ENCODE measurements at regions not wholly inside any gene's neighbourhood (a gene's known extent, or its start where the extent isn't known, plus 50 kb on each side); places are given as distances from the start of the nearest gene placed in this dataset.
A peak's percentile ranks its signal among the peaks of the same experiment; 100 is the strongest.

DNA sequence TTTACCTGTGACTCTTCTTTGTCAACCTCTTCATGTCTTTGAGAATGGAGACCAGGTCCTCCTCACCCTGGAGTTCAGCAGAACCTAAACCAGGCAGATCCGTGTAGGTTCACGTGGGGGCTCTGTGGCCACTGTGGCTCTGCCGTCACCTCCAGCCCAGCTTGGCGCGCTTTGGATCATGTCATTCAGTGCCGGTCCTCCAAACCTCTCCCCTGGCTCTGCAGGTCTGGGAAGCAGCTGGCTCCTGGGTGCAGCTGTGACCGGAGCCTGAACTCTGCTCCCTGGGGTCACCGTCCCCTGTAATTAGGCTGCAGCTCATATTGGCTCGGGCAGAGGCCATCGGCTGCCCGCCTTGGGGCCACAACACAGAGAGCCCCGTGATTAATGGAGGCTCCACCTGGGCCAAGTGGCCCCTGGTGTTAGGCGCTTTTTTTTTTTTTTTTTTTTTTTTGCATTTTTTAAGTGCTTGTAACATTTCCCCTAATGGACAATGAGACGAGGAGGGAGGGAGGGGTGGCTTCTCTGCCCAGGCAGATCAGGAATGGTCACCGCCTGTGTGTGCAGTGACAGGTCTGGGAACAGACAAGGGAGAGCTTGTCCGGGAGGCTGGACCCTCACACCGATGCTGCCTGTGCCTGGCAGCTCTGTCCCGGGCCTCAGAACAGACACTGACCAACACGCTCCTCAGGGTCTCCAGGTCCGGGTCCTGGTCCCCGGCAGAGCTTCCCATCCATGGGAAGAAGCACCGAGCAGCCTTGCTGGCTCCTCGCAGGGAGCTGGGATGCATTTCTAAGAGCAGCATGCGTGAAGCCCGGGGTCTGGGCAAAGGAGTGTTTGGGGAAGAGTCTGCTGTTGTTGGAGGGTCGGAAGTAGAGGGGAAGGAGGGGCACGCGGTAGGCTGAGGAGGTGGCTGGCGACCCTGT, 247.9 kb downstream of the SEC14L1 start:
- H3K4me3 ChIP-seq (replicated peaks in 1 of 4; ENCODE audit: control extremely low read depth in 1 of 4, insufficient read depth in 1 of 4, low read depth in 3 of 4, low read length in 4 of 4): no peak overlapping the region
- no peaks in the 10 kb centered on the region for H4K20me1 ChIP-seq (ENCODE audit: control insufficient read depth, extremely low read depth, insufficient read depth, low read length)
- peaks cover 86% of the 10 kb centered on the region for H3K79me2 ChIP-seq (ENCODE audit: control insufficient read depth, insufficient read depth, low read length)
- TF ChIP-seq CTCF (conservative IDR thresholded peaks at IDR 0.05 in 1 of 2, IDR thresholded peaks at IDR 0.05 in 1 of 2; ENCODE audit: low read depth in 1 of 2, low read length in 2 of 2) (no peak), EZH2 (IDR thresholded peaks at IDR 0.05; ENCODE audit: low read length, missing control alignments) (no peak)
- peak overlapping the region; percentile 58 for H3K27ac ChIP-seq (ENCODE audit: insufficient read depth, low read length)
- peaks cover 12% of the 10 kb centered on the region for H3K36me3 ChIP-seq (ENCODE audit: control insufficient read depth, insufficient read depth, low read length)
- peak in 1 of 2 donors; percentile 66 for DNase-seq (ENCODE audit: low read depth in 2 of 2)
- H3K4me1 ChIP-seq (ENCODE audit: control insufficient read depth, extremely low read depth, insufficient read depth, low read length): peaks cover 61% of the 10 kb centered on the region
- no peak overlapping the region for H3K9ac ChIP-seq (ENCODE audit: insufficient read depth, low read length)
- H2AFZ ChIP-seq (ENCODE audit: low read length): no peak overlapping the region
- H3K27me3 ChIP-seq (ENCODE audit: control insufficient read depth, insufficient read depth, low read length): no peaks in the 10 kb centered on the region
- H3K9me3 ChIP-seq (ENCODE audit: control insufficient read depth, insufficient read depth, low read depth, low read length): no peaks in the 10 kb centered on the region
- no peak overlapping the region for H3K4me2 ChIP-seq (ENCODE audit: extremely low read depth, insufficient read depth, low read length)

- Histone ChIP-seq H2AFZ (ENCODE audit: low read length) (no peak overlapping the region), H4K20me1 (ENCODE audit: control insufficient read depth, extremely low read depth, insufficient read depth, low read length) (no peaks in the 10 kb centered on the region), H3K36me3 (ENCODE audit: control insufficient read depth, insufficient read depth, low read length) (peaks cover 5% of the 10 kb centered on the region), H3K27me3 (ENCODE audit: control insufficient read depth, insufficient read depth, low read length) (no peaks in the 10 kb centered on the region), H3K27ac (ENCODE audit: insufficient read depth, low read length) (peak overlapping the region; percentile 98), H3K79me2 (ENCODE audit: control insufficient read depth, insufficient read depth, low read length) (peaks cover 86% of the 10 kb centered on the region), H3K9ac (ENCODE audit: insufficient read depth, low read length) (no peak overlapping the region), H3K4me2 (ENCODE audit: extremely low read depth, insufficient read depth, low read length) (no peak overlapping the region), H3K4me3 (replicated peaks in 1 of 4; ENCODE audit: control extremely low read depth in 1 of 4, insufficient read depth in 1 of 4, low read depth in 3 of 4, low read length in 4 of 4) (no peak overlapping the region), H3K9me3 (ENCODE audit: control insufficient read depth, insufficient read depth, low read depth, low read length) (no peaks in the 10 kb centered on the region), H3K4me1 (ENCODE audit: control insufficient read depth, extremely low read depth, insufficient read depth, low read length) (peaks cover 59% of the 10 kb centered on the region)
- no peak for TF ChIP-seq CTCF (conservative IDR thresholded peaks at IDR 0.05 in 1 of 2, IDR thresholded peaks at IDR 0.05 in 1 of 2; ENCODE audit: low read depth in 1 of 2, low read length in 2 of 2)
- TF ChIP-seq EZH2 (IDR thresholded peaks at IDR 0.05; ENCODE audit: low read length, missing control alignments): no peak
- peak in 1 of 2 donors; percentile 41 for DNase-seq (ENCODE audit: low read depth in 2 of 2)
These were observed 250.1 kb downstream of the SEC14L1 start for GRCh38 chr17:77390870-77391269.

DNA sequence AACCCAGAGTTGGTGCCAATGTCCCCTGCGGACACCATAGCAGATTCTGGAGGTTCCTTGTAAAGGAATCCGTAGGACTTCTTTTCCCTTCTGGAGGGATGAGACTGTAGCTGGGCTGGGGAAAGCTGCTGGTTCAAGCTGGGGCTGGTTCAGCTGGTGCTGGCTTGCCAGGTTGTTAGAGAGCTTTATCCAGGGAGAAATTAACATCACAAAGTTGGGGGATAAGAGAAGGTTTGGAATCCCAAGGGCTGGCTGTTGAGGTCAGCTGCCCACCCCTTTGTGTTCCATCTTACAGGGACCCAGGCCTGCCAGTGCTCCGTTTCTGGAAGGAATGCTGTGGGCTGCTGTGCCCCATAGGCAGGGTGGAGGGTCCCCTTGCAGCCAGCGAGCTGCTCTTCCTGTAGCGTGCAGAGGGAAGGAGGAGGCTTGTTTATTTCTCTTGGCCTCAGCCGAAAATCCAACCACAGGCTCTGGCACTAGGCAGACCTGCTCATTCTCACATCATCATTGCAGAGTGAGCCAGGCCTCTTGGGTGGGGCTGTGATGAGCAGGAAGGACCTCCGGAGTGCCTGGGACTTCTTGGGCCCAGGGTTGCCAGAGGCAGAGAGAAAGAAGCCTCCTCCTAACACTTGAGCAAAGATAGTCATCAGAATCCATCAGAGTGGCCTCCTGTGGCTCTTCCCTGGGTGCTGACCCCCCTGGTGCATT, 251.1 kb downstream of the SEC14L1 start:
- Histone ChIP-seq H3K79me2 (ENCODE audit: control insufficient read depth, insufficient read depth, low read length) (peaks cover 86% of the 10 kb centered on the region), H3K27ac (ENCODE audit: insufficient read depth, low read length) (peak overlapping the region; percentile 98), H3K9ac (ENCODE audit: insufficient read depth, low read length) (peak overlapping the region; percentile 72), H3K9me3 (ENCODE audit: control insufficient read depth, insufficient read depth, low read depth, low read length) (no peaks in the 10 kb centered on the region), H3K36me3 (ENCODE audit: control insufficient read depth, insufficient read depth, low read length) (peaks cover 7% of the 10 kb centered on the region), H4K20me1 (ENCODE audit: control insufficient read depth, extremely low read depth, insufficient read depth, low read length) (no peaks in the 10 kb centered on the region), H3K4me3 (replicated peaks in 1 of 4; ENCODE audit: control extremely low read depth in 1 of 4, insufficient read depth in 1 of 4, low read depth in 3 of 4, low read length in 4 of 4) (peak overlapping the region in 1 of 4 experiments; percentile 32), H2AFZ (ENCODE audit: low read length) (no peak overlapping the region), H3K4me1 (ENCODE audit: control insufficient read depth, extremely low read depth, insufficient read depth, low read length) (peaks cover 50% of the 10 kb centered on the region), H3K4me2 (ENCODE audit: extremely low read depth, insufficient read depth, low read length) (peak overlapping the region; percentile 68), H3K27me3 (ENCODE audit: control insufficient read depth, insufficient read depth, low read length) (no peaks in the 10 kb centered on the region)
- TF ChIP-seq CTCF (conservative IDR thresholded peaks at IDR 0.05 in 1 of 2, IDR thresholded peaks at IDR 0.05 in 1 of 2; ENCODE audit: low read depth in 1 of 2, low read length in 2 of 2): no peak
- no peak for TF ChIP-seq EZH2 (IDR thresholded peaks at IDR 0.05; ENCODE audit: low read length, missing control alignments)
- peak; percentile 98 to 99 for DNase-seq (ENCODE audit: low read depth in 2 of 2)
